GM19397 (cell line): ENCODE measurements at regions not wholly inside any gene's neighbourhood (a gene's known extent, or its start where the extent isn't known, plus 50 kb on each side); places are given as distances from the start of the nearest gene placed in this dataset.

ENCODE experiments used
- ATAC-seq: cut with Tn5 transposase; IDR thresholded peaks from one replicate; pipeline ENCODE4 v1.9.1; 2021; ENCODE audit warnings: mild to moderate bottlenecking, moderate library complexity; ENCODE audit not compliant: unreplicated experiment

GRCh38 chr4:146029147-146029546 lies 90.5 kb upstream of the ZNF827 start:
- peak; percentile 34 for ATAC-seq

DNA sequence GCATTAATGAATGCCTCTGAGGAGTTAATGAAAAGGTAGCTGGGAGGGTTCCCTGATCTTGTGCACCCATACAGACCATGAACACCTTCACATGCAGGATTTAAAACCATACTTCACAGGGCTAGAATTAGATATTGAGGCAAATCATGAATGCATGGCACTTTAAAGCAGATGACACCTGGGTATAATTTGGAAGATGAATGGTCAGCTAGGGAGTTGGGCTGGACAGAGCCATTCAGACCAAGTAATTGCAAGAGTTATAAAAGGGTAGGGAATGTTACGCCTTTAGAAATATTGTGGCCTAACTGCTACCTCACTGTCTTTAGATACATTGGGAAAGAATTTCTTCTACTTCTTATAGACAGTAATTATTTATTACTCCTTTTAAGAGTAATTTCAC lies 89.1 kb upstream of the ZNF827 start:
- no peak for ATAC-seq

DNA sequence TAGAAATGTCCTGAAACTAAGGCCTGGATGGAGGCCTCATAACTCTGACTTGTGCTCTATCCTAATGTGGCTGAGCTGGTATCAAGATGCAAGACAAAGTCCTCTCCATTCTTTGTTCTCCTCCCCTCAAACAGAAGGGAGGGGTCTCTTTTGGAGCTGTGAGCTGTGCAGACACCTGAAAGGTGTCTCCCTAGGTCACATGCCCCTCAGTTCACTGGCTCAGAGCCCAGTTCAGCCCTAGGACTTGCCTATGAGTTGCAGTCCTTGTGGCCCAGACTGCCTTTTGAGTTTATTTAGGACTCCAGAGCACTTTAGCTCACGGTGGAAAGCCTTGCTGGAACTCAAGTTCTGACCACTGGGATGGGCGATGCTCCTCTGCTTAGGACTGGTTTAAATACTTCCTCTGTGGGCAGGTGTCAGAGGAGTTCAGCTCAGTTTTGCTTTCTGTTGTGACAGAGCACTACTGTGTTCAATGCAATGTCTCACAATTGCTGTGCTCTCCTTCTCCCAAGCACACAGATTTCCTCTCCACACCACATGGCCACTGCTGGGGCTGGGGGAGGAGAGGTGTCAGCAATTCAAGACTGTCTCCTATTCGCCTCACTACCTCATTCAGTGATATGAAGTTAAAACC lies 84.8 kb upstream of the ZNF827 start:
- ATAC-seq: peak; percentile 95

DNA sequence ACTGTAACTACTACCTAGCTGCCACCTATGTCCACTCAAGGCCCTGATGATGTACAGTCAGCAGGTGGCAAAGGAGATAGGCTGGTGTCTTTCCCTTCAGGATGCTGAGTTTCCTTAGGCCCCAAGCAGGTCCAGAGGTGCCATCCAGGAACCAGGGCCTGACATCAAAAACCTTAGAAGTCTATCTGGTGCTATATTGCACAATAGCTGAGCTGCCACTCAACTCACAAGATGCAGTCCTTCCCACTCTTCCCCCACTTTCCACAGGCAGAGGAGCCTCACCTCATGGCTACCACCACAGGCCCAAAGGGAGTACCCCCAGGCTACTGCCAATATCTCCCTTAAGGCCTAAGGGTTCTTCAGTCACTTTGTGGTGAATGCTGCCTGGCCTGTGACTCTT lies 83.9 kb upstream of the ZNF827 start:
- no peak for ATAC-seq

DNA sequence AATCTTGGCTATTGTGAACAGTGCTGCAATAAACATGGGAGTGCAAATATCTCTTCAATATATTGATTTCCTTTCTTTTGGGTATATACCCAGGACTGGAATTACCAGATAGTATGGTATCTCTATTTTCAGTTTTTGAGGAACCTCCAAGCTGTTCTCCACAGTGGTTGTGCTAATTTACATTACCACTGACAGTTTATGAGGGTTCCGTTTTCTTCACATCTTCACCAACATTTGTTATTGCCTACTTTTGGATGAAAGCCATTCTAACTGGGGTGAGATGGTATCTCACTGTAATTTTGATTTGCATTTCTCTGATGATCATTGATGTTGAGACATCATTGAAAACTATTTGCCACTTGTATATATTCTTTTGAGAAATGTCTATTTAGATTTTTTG lies 79.6 kb upstream of the ZNF827 start:
- no peak for ATAC-seq

DNA sequence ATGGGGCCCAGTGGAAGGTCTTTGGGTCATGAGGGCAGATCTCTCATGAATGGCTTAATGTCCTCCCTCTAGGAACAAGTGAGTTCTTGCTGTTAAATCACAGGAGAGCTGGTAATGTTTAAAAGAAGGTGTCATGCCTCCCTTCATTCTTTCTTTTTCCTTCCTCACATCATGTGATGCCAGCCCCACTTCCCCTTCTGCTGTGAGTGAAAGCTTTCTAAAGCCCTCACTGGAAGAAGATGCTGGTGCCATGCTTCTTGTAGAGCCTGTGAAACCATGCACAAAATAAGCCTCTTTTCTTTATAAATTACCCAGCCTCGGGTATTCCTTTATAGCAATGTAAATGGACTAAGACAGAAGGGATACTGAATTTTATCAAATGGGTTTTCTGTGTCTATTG lies 66.1 kb upstream of the ZNF827 start:
- ATAC-seq: no peak

- no peak for ATAC-seq
Measured at GRCh38 chr4:145988628-145989027, 50.0 kb upstream of the ZNF827 start.
